HTR-8/SVneo (cell line): ENCODE measurements at regions not wholly inside any gene's neighbourhood (a gene's known extent, or its start where the extent isn't known, plus 50 kb on each side); places are given as distances from the start of the nearest gene placed in this dataset.
"Not testable (repeated sequence)": the region's sequence is repeated elsewhere in the genome, so short reads cannot be mapped to it uniquely, and the experiment has no call there.

Experiments
- DNase-seq: peaks from one replicate; pipeline ENCODE4 v3.0.0; 2011; ENCODE audit warnings: low spot score, mixed read lengths; ENCODE audit not compliant: insufficient read length
- FAIRE-seq: peaks from 2 replicates; lab custom pipeline; 2011; peaks lifted over from hg19 to GRCh38; lab: Jason Lieb, UNC

GRCh38 chr2:58425368-58425767 is 184.2 kb upstream of the FANCL start:
- FAIRE-seq (no peak), DNase-seq (no peak)

- FAIRE-seq (no peak), DNase-seq (no peak)
These were observed 178.9 kb upstream of the FANCL start for GRCh38 chr2:58419983-58420382.

- DNase-seq (no peak), FAIRE-seq (no peak)
These were observed 175.6 kb upstream of the FANCL start for GRCh38 chr2:58416696-58417095.

GRCh38 chr2:58414506-58414905 is 173.4 kb upstream of the FANCL start:
- FAIRE-seq (no peak), DNase-seq (no peak)

- DNase-seq (no peak), FAIRE-seq (no peak)
These were observed 169.4 kb upstream of the FANCL start for GRCh38 chr2:58410549-58410948.

- FAIRE-seq: no peak
- DNase-seq: no peak
These were observed 166.4 kb upstream of the FANCL start for GRCh38 chr2:58407487-58407886.

GRCh38 chr2:58405341-58405740 is 164.2 kb upstream of the FANCL start:
- DNase-seq: no peak
- FAIRE-seq: no peak

- FAIRE-seq (no peak), DNase-seq (no peak)
These were observed 160.8 kb upstream of the FANCL start for GRCh38 chr2:58401936-58402335.

- no peak for DNase-seq
- FAIRE-seq: no peak
These were observed 157.3 kb upstream of the FANCL start for GRCh38 chr2:58398406-58398805.

- FAIRE-seq (no peak), DNase-seq (no peak)
These were observed 146.6 kb upstream of the FANCL start for GRCh38 chr2:58387701-58388100.

- DNase-seq, FAIRE-seq: not testable (repeated sequence)
These were observed 145.8 kb upstream of the FANCL start for GRCh38 chr2:58386904-58387303.

- DNase-seq (no peak), FAIRE-seq (no peak)
These were observed 137.0 kb upstream of the FANCL start for GRCh38 chr2:58378152-58378551.

GRCh38 chr2:58377181-58377580 is 136.1 kb upstream of the FANCL start:
- no peak for FAIRE-seq
- DNase-seq: no peak

- no peak for FAIRE-seq
These were observed 135.5 kb upstream of the FANCL start for GRCh38 chr2:58376592-58376991.

GRCh38 chr2:58369594-58369993 is 128.5 kb upstream of the FANCL start:
- no peak for FAIRE-seq
- DNase-seq: no peak

More at GRCh38 chr2:58376592-58376991, 135.5 kb upstream of the FANCL start:
- DNase-seq: no peak

GRCh38 chr2:58364098-58364497 is 123.0 kb upstream of the FANCL start:
- DNase-seq: no peak
- no peak for FAIRE-seq

- DNase-seq (no peak), FAIRE-seq (no peak)
These were observed 116.9 kb upstream of the FANCL start for GRCh38 chr2:58358026-58358425.

- FAIRE-seq (no peak), DNase-seq (no peak)
These were observed 116.4 kb upstream of the FANCL start for GRCh38 chr2:58357521-58357920.

GRCh38 chr2:58354230-58354629 is 113.1 kb upstream of the FANCL start:
- FAIRE-seq: no peak
- DNase-seq: no peak

- DNase-seq (no peak), FAIRE-seq (no peak)
These were observed 109.4 kb upstream of the FANCL start for GRCh38 chr2:58350484-58350883.

GRCh38 chr2:58347810-58348209 is 106.7 kb upstream of the FANCL start:
- DNase-seq (no peak), FAIRE-seq (no peak)

- FAIRE-seq (no peak), DNase-seq (no peak)
These were observed 99.9 kb upstream of the FANCL start for GRCh38 chr2:58341047-58341446.
